ENCODE measurements at regions not wholly inside any gene's neighbourhood (a gene's known extent, or its start where the extent isn't known, plus 50 kb on each side); places are given as distances from the start of the nearest gene placed in this dataset.

DNA sequence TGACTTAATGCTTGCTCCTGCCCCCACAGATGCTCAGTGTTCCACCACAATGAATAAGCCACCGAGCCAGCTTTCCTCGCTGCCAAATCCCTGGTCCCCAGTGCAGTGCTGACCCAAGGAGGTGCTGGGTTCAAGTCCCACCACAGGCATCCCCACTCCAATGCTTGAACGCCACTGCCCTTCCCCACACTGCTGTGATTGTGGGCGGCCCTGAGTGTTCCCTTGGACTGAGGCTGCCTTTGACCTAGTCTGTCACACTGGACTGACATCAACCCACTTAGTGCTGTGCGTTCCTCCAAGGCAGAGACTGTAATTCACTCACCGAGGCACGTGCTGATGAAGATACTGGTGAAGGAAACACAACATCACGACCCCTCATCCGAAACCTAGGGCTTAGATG lies 83.4 kb upstream of the TMCC3 start:
- H3K4me1 ChIP-seq: no peaks in the 10 kb centered on the region
- TF ChIP-seq, protein P1, sequence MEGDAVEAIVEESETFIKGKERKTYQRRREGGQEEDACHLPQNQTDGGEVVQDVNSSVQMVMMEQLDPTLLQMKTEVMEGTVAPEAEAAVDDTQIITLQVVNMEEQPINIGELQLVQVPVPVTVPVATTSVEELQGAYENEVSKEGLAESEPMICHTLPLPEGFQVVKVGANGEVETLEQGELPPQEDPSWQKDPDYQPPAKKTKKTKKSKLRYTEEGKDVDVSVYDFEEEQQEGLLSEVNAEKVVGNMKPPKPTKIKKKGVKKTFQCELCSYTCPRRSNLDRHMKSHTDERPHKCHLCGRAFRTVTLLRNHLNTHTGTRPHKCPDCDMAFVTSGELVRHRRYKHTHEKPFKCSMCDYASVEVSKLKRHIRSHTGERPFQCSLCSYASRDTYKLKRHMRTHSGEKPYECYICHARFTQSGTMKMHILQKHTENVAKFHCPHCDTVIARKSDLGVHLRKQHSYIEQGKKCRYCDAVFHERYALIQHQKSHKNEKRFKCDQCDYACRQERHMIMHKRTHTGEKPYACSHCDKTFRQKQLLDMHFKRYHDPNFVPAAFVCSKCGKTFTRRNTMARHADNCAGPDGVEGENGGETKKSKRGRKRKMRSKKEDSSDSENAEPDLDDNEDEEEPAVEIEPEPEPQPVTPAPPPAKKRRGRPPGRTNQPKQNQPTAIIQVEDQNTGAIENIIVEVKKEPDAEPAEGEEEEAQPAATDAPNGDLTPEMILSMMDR (IDR thresholded peaks at IDR 0.05): no peak

DNA sequence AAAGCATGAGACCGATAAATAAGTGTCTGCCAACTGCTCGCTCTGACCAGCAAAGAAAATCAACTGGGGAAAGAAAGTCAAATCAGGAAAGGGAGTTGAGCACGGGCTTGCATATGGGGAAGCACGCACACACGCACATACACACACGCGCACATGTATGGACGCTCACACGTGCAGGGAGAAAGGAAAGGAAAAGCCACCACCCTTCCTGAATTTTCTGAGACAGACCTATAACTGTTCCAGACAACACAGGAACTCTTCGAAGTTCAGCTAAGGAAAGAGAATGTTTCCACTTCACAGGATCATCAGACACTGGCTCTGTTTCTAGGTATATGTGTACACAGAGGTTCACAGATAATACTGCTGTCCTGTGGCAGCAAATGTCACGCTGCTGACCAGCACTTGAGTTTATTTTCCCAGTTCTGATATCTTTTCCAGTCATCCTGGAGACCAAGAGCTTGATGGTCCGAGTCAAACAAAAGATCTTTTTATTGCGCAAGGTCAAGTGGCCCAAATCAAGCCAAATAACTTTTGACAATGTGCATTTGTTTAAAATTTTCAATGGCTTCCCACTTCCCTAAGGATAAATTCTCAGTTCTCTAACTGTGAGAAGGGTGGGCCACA lies 82.1 kb upstream of the TMCC3 start:
- TF ChIP-seq, protein P1 (IDR thresholded peaks at IDR 0.05): no peak
- Histone ChIP-seq H3K9me3 (ENCODE audit: control insufficient read depth, low read length) (no peaks in the 10 kb centered on the region), H3K27ac (no peak overlapping the region), H3K4me2 (ENCODE audit: low read length) (no peak overlapping the region), H3K9ac (no peak overlapping the region), H3K4me1 (no peaks in the 10 kb centered on the region), H2AFZ (no peak overlapping the region), H3K79me2 (no peaks in the 10 kb centered on the region), H3K27me3 (ENCODE audit: control insufficient read depth, insufficient read depth, low read length) (no peaks in the 10 kb centered on the region), H3K36me3 (ENCODE audit: control insufficient read depth, insufficient read depth, low read length) (no peaks in the 10 kb centered on the region), H3K4me3 (ENCODE audit: low read depth, low read length) (no peak overlapping the region)

More for the DNA sequence above, 83.4 kb upstream of the TMCC3 start:
- Histone ChIP-seq H3K4me2 (ENCODE audit: low read length) (no peak overlapping the region), H3K36me3 (ENCODE audit: control insufficient read depth, insufficient read depth, low read length) (no peaks in the 10 kb centered on the region), H3K27me3 (ENCODE audit: control insufficient read depth, insufficient read depth, low read length) (no peaks in the 10 kb centered on the region), H3K79me2 (no peaks in the 10 kb centered on the region), H3K27ac (no peak overlapping the region), H3K9ac (no peak overlapping the region), H2AFZ (no peak overlapping the region), H3K9me3 (ENCODE audit: control insufficient read depth, low read length) (no peaks in the 10 kb centered on the region), H3K4me3 (ENCODE audit: low read depth, low read length) (no peak overlapping the region)

DNA sequence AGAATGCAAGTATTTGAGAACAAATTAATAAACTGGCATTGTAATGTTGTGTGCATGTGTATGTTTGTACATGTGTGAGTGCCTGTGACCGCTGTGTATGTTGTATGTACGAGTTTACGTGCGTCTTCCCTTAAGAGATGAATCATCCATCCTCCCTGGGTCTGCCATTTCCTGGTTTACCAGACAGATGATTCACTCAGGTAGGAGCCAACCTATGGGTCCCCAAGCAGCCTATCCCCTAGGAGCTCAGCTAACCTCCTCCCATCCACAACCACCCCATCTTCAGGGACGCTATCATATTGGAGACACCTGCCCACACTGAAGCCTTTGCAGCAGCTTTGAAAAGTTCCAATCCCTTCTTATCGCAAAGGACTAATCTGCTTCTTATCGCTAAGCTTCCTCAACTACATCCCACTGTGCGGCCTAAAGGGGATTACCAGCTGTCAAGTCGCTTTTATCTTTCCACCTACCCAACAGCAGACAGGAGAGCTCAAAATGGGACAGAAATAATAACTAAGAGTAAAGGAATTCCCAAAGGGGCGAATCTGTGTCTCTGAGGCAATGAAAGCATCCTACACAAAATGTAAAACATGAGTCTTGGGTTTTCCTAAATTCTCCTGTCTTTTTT lies 81.5 kb upstream of the TMCC3 start:
- Histone ChIP-seq H3K4me2 (ENCODE audit: low read length) (no peak overlapping the region), H3K4me1 (no peaks in the 10 kb centered on the region), H3K4me3 (ENCODE audit: low read depth, low read length) (no peak overlapping the region), H3K9me3 (ENCODE audit: control insufficient read depth, low read length) (no peaks in the 10 kb centered on the region), H3K79me2 (no peaks in the 10 kb centered on the region), H3K27ac (no peak overlapping the region), H2AFZ (no peak overlapping the region), H3K27me3 (ENCODE audit: control insufficient read depth, insufficient read depth, low read length) (no peaks in the 10 kb centered on the region), H3K36me3 (ENCODE audit: control insufficient read depth, insufficient read depth, low read length) (no peaks in the 10 kb centered on the region), H3K9ac (no peak overlapping the region)
- TF ChIP-seq, protein P1 (IDR thresholded peaks at IDR 0.05): no peak

DNA sequence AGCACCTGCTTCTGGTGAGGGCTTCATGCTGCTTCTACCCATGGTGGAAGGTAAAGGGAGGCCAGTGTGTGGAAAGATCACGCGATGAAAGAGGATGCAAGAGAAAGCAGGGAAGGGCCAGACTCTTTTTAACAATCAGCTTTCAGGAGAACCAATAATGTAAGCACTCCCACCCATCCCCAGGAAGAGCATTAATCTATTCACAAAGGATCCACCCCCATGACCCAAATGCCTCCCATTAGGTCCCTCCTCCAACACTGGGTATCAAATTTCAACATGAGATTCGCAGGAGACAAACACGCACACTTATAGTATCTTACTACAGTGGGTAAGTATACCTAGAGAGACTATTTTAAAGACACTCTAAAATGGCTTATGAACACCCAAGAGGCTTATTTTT lies 80.5 kb upstream of the TMCC3 start:
- no peaks in the 10 kb centered on the region for H3K79me2 ChIP-seq
- H3K4me1 ChIP-seq: no peaks in the 10 kb centered on the region
- no peaks in the 10 kb centered on the region for H3K36me3 ChIP-seq (ENCODE audit: control insufficient read depth, insufficient read depth, low read length)
- TF ChIP-seq, protein P1 (IDR thresholded peaks at IDR 0.05): no peak
- no peak overlapping the region for H3K27ac ChIP-seq
- no peak overlapping the region for H3K4me3 ChIP-seq (ENCODE audit: low read depth, low read length)
- no peak overlapping the region for H3K9ac ChIP-seq
- no peak overlapping the region for H3K4me2 ChIP-seq (ENCODE audit: low read length)
- H3K27me3 ChIP-seq (ENCODE audit: control insufficient read depth, insufficient read depth, low read length): no peaks in the 10 kb centered on the region
- H2AFZ ChIP-seq: no peak overlapping the region
- H3K9me3 ChIP-seq (ENCODE audit: control insufficient read depth, low read length): no peaks in the 10 kb centered on the region
